WTC11 (cell line): ENCODE measurements at regions not wholly inside any gene's neighbourhood (a gene's known extent, or its start where the extent isn't known, plus 50 kb on each side); places are given as distances from the start of the nearest gene placed in this dataset.

Source experiments
- ATAC-seq: fragments of 200-7000 bp; cut with Tn5 transposase; 2 replicates; pipeline ENCODE4 v1.10.0; 2021; ENCODE audit warnings: mild to moderate bottlenecking, moderate library complexity
- CTCF ChIA-PET: fragments of 300-600 bp; sonication (Branson Sonifier 250); formaldehyde crosslinking; loops from one replicate; lab custom pipeline; 2021; ENCODE audit warnings: antibody characterized with exemption; lab: Charles Lee
- POLR2A ChIA-PET: fragments of 350-600 bp; sonication (Branson Sonifier 250); formaldehyde crosslinking; loops from one replicate; lab custom pipeline; 2021; ENCODE audit warnings: antibody characterized with exemption; lab: Charles Lee
- DNase-seq: peaks from one replicate; pipeline ENCODE4 v3.0.0; 2021; ENCODE audit warnings: low spot score
- H3K27ac Mint-ChIP-seq: 2 replicates; pipeline ENCODE4 v1.8.0; 2021; ENCODE audit warnings: mixed read lengths
- H3K27me3 Mint-ChIP-seq: 2 replicates; pipeline ENCODE4 v1.8.0; 2021; ENCODE audit warnings: low read depth, mild to moderate bottlenecking, moderate library complexity, mixed read lengths
- H3K36me3 Mint-ChIP-seq: 2 replicates; pipeline ENCODE4 v1.8.0; 2021; ENCODE audit warnings: mixed read lengths
- H3K4me1 Mint-ChIP-seq: 2 replicates; pipeline ENCODE4 v1.8.0; 2022; ENCODE audit warnings: mixed read lengths
- H3K4me3 Mint-ChIP-seq: 2 replicates; pipeline ENCODE4 v1.8.0; 2021; ENCODE audit warnings: mild to moderate bottlenecking, moderate library complexity, mixed read lengths
- H3K9me3 Mint-ChIP-seq: 2 replicates; pipeline ENCODE4 v1.8.0; 2021; ENCODE audit warnings: mixed read lengths
- ATF1 ChIP-seq: sonication (generic); formaldehyde crosslinking; IDR thresholded peaks from 2 replicates; pipeline ENCODE4 v1.8.1; 2023; ENCODE audit warnings: mild to moderate bottlenecking, moderate library complexity, missing genetic modification reagents
- CREB1 ChIP-seq: sonication (generic); formaldehyde crosslinking; IDR thresholded peaks from 2 replicates; pipeline ENCODE4 v1.8.0; 2023; ENCODE audit warnings: mild to moderate bottlenecking, missing genetic modification reagents
- ESRRA ChIP-seq: sonication (generic); formaldehyde crosslinking; IDR thresholded peaks from 2 replicates; pipeline ENCODE4 v1.8.1; 2022; ENCODE audit warnings: mild to moderate bottlenecking, missing genetic modification reagents, borderline replicate concordance
- FOXJ3 ChIP-seq: sonication (generic); formaldehyde crosslinking; IDR thresholded peaks from 2 replicates; pipeline ENCODE4 v1.9.0; 2021; ENCODE audit warnings: missing genetic modification reagents, mild to moderate bottlenecking, borderline replicate concordance
- NR3C1 ChIP-seq: sonication (generic); formaldehyde crosslinking; conservative IDR thresholded peaks from 2 replicates; pipeline ENCODE4 v1.8.1; 2023; ENCODE audit warnings: low read depth, mild to moderate bottlenecking, missing genetic modification reagents
- SMAD3 ChIP-seq: sonication (generic); formaldehyde crosslinking; IDR thresholded peaks from 2 replicates; pipeline ENCODE4 v1.8.0; 2022; ENCODE audit warnings: missing genetic modification reagents, mild to moderate bottlenecking, borderline replicate concordance
- SMAD4 ChIP-seq: sonication (generic); formaldehyde crosslinking; IDR thresholded peaks from 2 replicates; pipeline ENCODE4 v1.8.0; 2022; ENCODE audit warnings: mild to moderate bottlenecking, missing genetic modification reagents
- TCF7 ChIP-seq: sonication (generic); formaldehyde crosslinking; IDR thresholded peaks from 2 replicates; pipeline ENCODE4 v1.8.0; 2022; ENCODE audit warnings: mild to moderate bottlenecking, low read depth, missing genetic modification reagents, moderate library complexity
- ZNF396 ChIP-seq: fragments of 250-450 bp; sonication (Bioruptor Pico); IDR thresholded peaks from 2 replicates; pipeline ENCODE4 v1.8.0; 2021; ENCODE audit warnings: mild to moderate bottlenecking, moderate library complexity, borderline replicate concordance
- ZNF671 ChIP-seq: fragments of 250-450 bp; sonication (Bioruptor Pico); IDR thresholded peaks from 2 replicates; pipeline ENCODE4 v1.8.0; 2021; ENCODE audit warnings: mild to moderate bottlenecking
- TF ChIP-seq, protein P1 (sequence below): sonication (generic); formaldehyde crosslinking; IDR thresholded peaks from 2 replicates; pipeline ENCODE4 v1.8.0; 2023; ENCODE audit warnings: missing genetic modification reagents, mild to moderate bottlenecking, borderline replicate concordance
- TF ChIP-seq, protein P2 (sequence below): sonication (generic); formaldehyde crosslinking; IDR thresholded peaks from 2 replicates; pipeline ENCODE4 v1.8.0; 2023; ENCODE audit warnings: mild to moderate bottlenecking, missing genetic modification reagents
- TF ChIP-seq, protein P3 (sequence below): fragments of 250-450 bp; sonication (Bioruptor Pico); IDR thresholded peaks from 2 replicates; pipeline ENCODE4 v1.9.0; 2021; ENCODE audit warnings: mild to moderate bottlenecking
- TF ChIP-seq, protein P4 (sequence below): sonication (generic); formaldehyde crosslinking; IDR thresholded peaks from 2 replicates; pipeline ENCODE4 v1.8.1; 2022; ENCODE audit warnings: low read depth, mild to moderate bottlenecking, moderate library complexity, missing genetic modification reagents, borderline replicate concordance
- TF ChIP-seq, protein P5 (sequence below): fragments of 250-450 bp; sonication (Bioruptor Pico); IDR thresholded peaks from 2 replicates; pipeline ENCODE4 v1.8.0; 2021; ENCODE audit warnings: mild to moderate bottlenecking
- TF ChIP-seq, protein P6 (sequence below): sonication (generic); formaldehyde crosslinking; conservative IDR thresholded peaks from 2 replicates; pipeline ENCODE4 v1.8.1; 2022; ENCODE audit warnings: mild to moderate bottlenecking, missing genetic modification reagents
- TF ChIP-seq, protein P7 (sequence below): fragments of 250-450 bp; sonication (Bioruptor Pico); IDR thresholded peaks from 2 replicates; pipeline ENCODE4 v1.9.0; 2021; ENCODE audit warnings: mild to moderate bottlenecking, borderline replicate concordance

DNA sequence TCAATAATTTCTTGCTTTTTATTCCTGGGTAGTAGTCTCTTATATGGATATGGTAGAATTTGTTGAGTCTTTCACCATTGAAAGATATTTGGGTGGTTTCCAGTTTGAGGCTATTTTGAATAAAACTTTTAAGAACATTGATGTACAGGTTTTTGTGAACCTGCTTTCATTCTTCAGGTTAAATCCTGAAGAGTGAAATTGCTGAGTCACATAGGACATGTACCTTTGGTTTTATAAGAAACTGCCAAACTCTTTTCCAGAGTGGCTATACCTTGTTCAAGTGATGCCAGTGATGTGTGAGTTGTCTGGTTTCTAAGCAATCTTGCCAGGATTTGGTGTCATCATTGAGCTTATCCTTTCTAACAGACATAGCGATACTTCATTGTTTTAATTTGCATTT is 184.6 kb upstream of the PZP start (continued):
- TF ChIP-seq, protein P1, sequence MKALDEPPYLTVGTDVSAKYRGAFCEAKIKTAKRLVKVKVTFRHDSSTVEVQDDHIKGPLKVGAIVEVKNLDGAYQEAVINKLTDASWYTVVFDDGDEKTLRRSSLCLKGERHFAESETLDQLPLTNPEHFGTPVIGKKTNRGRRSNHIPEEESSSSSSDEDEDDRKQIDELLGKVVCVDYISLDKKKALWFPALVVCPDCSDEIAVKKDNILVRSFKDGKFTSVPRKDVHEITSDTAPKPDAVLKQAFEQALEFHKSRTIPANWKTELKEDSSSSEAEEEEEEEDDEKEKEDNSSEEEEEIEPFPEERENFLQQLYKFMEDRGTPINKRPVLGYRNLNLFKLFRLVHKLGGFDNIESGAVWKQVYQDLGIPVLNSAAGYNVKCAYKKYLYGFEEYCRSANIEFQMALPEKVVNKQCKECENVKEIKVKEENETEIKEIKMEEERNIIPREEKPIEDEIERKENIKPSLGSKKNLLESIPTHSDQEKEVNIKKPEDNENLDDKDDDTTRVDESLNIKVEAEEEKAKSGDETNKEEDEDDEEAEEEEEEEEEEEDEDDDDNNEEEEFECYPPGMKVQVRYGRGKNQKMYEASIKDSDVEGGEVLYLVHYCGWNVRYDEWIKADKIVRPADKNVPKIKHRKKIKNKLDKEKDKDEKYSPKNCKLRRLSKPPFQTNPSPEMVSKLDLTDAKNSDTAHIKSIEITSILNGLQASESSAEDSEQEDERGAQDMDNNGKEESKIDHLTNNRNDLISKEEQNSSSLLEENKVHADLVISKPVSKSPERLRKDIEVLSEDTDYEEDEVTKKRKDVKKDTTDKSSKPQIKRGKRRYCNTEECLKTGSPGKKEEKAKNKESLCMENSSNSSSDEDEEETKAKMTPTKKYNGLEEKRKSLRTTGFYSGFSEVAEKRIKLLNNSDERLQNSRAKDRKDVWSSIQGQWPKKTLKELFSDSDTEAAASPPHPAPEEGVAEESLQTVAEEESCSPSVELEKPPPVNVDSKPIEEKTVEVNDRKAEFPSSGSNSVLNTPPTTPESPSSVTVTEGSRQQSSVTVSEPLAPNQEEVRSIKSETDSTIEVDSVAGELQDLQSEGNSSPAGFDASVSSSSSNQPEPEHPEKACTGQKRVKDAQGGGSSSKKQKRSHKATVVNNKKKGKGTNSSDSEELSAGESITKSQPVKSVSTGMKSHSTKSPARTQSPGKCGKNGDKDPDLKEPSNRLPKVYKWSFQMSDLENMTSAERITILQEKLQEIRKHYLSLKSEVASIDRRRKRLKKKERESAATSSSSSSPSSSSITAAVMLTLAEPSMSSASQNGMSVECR (CRISPR knock-in tag), result no peak
- TF ChIP-seq, protein P2, sequence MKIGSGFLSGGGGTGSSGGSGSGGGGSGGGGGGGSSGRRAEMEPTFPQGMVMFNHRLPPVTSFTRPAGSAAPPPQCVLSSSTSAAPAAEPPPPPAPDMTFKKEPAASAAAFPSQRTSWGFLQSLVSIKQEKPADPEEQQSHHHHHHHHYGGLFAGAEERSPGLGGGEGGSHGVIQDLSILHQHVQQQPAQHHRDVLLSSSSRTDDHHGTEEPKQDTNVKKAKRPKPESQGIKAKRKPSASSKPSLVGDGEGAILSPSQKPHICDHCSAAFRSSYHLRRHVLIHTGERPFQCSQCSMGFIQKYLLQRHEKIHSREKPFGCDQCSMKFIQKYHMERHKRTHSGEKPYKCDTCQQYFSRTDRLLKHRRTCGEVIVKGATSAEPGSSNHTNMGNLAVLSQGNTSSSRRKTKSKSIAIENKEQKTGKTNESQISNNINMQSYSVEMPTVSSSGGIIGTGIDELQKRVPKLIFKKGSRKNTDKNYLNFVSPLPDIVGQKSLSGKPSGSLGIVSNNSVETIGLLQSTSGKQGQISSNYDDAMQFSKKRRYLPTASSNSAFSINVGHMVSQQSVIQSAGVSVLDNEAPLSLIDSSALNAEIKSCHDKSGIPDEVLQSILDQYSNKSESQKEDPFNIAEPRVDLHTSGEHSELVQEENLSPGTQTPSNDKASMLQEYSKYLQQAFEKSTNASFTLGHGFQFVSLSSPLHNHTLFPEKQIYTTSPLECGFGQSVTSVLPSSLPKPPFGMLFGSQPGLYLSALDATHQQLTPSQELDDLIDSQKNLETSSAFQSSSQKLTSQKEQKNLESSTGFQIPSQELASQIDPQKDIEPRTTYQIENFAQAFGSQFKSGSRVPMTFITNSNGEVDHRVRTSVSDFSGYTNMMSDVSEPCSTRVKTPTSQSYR (CRISPR knock-in tag), result no peak
- no peak for TF ChIP-seq TCF7 (CRISPR knock-in tag)
- TF ChIP-seq, protein P3, sequence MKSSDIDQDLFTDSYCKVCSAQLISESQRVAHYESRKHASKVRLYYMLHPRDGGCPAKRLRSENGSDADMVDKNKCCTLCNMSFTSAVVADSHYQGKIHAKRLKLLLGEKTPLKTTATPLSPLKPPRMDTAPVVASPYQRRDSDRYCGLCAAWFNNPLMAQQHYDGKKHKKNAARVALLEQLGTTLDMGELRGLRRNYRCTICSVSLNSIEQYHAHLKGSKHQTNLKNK, result no peak
- no peak for TF ChIP-seq SMAD3 (CRISPR knock-in tag)
- TF ChIP-seq, protein P4, sequence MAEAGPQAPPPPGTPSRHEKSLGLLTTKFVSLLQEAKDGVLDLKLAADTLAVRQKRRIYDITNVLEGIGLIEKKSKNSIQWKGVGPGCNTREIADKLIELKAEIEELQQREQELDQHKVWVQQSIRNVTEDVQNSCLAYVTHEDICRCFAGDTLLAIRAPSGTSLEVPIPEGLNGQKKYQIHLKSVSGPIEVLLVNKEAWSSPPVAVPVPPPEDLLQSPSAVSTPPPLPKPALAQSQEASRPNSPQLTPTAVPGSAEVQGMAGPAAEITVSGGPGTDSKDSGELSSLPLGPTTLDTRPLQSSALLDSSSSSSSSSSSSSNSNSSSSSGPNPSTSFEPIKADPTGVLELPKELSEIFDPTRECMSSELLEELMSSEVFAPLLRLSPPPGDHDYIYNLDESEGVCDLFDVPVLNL, result no peak
- TF ChIP-seq, protein P5, sequence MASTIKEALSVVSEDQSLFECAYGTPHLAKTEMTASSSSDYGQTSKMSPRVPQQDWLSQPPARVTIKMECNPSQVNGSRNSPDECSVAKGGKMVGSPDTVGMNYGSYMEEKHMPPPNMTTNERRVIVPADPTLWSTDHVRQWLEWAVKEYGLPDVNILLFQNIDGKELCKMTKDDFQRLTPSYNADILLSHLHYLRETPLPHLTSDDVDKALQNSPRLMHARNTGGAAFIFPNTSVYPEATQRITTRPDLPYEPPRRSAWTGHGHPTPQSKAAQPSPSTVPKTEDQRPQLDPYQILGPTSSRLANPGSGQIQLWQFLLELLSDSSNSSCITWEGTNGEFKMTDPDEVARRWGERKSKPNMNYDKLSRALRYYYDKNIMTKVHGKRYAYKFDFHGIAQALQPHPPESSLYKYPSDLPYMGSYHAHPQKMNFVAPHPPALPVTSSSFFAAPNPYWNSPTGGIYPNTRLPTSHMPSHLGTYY (CRISPR knock-in tag), result no peak

DNA sequence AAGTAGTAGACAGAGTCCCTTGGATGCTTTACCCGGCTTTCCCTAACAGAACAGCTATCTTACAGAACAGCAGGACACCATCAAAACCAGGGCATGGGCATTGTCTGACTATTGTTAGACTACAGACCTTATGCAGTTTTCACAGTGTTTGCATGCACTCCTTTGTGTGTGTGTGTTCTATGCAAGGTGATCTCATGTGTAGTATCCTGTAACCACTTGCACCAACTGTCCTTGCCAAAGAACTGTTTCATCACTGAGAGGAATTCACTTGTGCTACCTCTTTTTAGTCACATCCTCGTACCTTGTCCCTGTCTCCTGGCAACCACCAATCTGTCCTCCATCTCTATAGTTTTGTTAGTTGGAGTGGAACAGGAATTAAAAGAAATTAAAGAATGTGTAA is 183.6 kb upstream of the PZP start:
- no peak overlapping the region for H3K4me3 Mint-ChIP-seq
- ChIA-PET CTCF (interaction anchor here (1.5 to 2.1 kb wide), 3 partner anchors 13 to 77 kb away, joined by 4 to 6 read pairs (median 6); no protein-coding TSS in a partner anchor), POLR2A (no interaction called here)
- H3K27me3 Mint-ChIP-seq, result no peaks in the 10 kb centered on the region
- H3K4me1 Mint-ChIP-seq, result peaks cover 21% of the 10 kb centered on the region
- H3K36me3 Mint-ChIP-seq, result 0 out of 2 replicates have a peak, but pooled peaks cover 1% of the 10 kb centered on the region
- H3K27ac Mint-ChIP-seq, result peak overlapping the region; percentile 6; the same call in 1 of the 2 replicates
- H3K9me3 Mint-ChIP-seq, result no peaks in the 10 kb centered on the region
- peak; percentile 65 for ATAC-seq
- TF ChIP-seq CREB1 (CRISPR knock-in tag), result no peak
- no peak for TF ChIP-seq SMAD4 (CRISPR knock-in tag)
- TF ChIP-seq ZNF396 (CRISPR knock-in tag), result no peak
- TF ChIP-seq ZNF671 (CRISPR knock-in tag), result no peak
- no peak for TF ChIP-seq ESRRA (CRISPR knock-in tag)
- DNase-seq, result no peak

DNA sequence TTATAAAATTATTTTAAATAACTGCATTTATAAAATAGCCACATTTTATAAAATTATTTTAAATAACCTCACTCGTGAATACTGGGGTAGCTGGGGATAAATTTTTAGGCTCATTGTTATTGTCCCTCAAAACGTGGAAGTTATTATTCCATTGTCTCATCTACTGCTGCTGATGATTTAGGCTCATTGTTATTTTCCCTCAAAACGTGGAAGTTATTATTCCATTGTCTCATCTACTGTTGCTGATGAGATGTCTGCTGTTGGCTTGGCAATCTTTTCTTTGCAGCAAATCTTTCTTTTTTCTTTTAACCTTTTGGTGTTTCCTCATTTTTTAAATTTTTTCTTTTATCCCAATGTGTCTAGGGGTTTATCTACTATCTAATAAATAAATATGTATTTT is 182.6 kb upstream of the PZP start:
- H3K4me1 Mint-ChIP-seq, result peaks cover 21% of the 10 kb centered on the region
- H3K36me3 Mint-ChIP-seq, result no peaks in the 10 kb centered on the region
- H3K27me3 Mint-ChIP-seq, result no peaks in the 10 kb centered on the region
- ChIA-PET CTCF (interaction anchor here (1.5 to 1.9 kb wide), 2 partner anchors 12 to 59 kb away, joined by 4 to 6 read pairs; no protein-coding TSS in a partner anchor), POLR2A (no interaction called here)
- no peak overlapping the region for H3K4me3 Mint-ChIP-seq
- H3K9me3 Mint-ChIP-seq, result peaks cover 3% of the 10 kb centered on the region
- H3K27ac Mint-ChIP-seq, result no peak overlapping the region
- no peak for DNase-seq
- no peak for ATAC-seq
- no peak for TF ChIP-seq FOXJ3 (CRISPR knock-in tag)
- TF ChIP-seq ESRRA (CRISPR knock-in tag), result no peak
- no peak for TF ChIP-seq ATF1 (CRISPR knock-in tag)
- TF ChIP-seq, protein P6, sequence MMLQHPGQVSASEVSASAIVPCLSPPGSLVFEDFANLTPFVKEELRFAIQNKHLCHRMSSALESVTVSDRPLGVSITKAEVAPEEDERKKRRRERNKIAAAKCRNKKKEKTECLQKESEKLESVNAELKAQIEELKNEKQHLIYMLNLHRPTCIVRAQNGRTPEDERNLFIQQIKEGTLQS (CRISPR knock-in tag), result no peak
- no peak for TF ChIP-seq NR3C1 (CRISPR knock-in tag)
- TF ChIP-seq, protein P7, sequence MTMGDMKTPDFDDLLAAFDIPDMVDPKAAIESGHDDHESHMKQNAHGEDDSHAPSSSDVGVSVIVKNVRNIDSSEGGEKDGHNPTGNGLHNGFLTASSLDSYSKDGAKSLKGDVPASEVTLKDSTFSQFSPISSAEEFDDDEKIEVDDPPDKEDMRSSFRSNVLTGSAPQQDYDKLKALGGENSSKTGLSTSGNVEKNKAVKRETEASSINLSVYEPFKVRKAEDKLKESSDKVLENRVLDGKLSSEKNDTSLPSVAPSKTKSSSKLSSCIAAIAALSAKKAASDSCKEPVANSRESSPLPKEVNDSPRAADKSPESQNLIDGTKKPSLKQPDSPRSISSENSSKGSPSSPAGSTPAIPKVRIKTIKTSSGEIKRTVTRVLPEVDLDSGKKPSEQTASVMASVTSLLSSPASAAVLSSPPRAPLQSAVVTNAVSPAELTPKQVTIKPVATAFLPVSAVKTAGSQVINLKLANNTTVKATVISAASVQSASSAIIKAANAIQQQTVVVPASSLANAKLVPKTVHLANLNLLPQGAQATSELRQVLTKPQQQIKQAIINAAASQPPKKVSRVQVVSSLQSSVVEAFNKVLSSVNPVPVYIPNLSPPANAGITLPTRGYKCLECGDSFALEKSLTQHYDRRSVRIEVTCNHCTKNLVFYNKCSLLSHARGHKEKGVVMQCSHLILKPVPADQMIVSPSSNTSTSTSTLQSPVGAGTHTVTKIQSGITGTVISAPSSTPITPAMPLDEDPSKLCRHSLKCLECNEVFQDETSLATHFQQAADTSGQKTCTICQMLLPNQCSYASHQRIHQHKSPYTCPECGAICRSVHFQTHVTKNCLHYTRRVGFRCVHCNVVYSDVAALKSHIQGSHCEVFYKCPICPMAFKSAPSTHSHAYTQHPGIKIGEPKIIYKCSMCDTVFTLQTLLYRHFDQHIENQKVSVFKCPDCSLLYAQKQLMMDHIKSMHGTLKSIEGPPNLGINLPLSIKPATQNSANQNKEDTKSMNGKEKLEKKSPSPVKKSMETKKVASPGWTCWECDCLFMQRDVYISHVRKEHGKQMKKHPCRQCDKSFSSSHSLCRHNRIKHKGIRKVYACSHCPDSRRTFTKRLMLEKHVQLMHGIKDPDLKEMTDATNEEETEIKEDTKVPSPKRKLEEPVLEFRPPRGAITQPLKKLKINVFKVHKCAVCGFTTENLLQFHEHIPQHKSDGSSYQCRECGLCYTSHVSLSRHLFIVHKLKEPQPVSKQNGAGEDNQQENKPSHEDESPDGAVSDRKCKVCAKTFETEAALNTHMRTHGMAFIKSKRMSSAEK, result no peak
